ENCODE measurements at regions not wholly inside any gene's neighbourhood (a gene's known extent, or its start where the extent isn't known, plus 50 kb on each side); places are given as distances from the start of the nearest gene placed in this dataset.

DNA sequence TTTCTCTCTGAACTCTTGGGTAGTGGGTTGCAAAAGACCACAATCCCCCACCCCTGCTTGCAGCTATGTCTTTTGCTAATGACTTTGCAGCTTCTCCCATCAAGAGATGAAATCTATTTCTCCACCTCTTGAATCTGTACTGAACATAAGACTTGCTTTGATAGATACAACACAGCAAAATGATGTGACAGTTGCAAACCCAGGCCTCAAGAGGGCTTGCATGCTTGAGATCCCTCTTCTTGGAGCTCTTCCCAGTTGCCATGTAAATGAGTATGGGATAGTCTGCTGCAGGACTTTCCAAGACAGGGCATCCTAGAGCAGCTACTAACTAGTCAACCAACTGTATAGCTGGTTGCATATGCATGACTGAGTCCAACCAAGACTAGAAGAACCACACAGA is 783.6 kb downstream of the PDCD6IP start:
- TF ChIP-seq TAF1 (IDR thresholded peaks at IDR 0.05; ENCODE audit: borderline replicate concordance, low read depth, low read length), result no peak
- TF ChIP-seq POLR2AphosphoS5 (IDR thresholded peaks at IDR 0.05; ENCODE audit: low read depth, low read length), result no peak
- no peak for TF ChIP-seq POLR2A (IDR thresholded peaks at IDR 0.05; ENCODE audit: low read depth, low read length)

All from GM12892 (cell line).